Fibroblast of the aortic adventitia (primary cell): ENCODE measurements at regions not wholly inside any gene's neighbourhood (a gene's known extent, or its start where the extent isn't known, plus 50 kb on each side); places are given as distances from the start of the nearest gene placed in this dataset.

Experiments
- DNase-seq: peaks from one replicate; pipeline ENCODE4 v3.0.0-alpha.2; 2010; ENCODE audit warnings: low read depth
- H3K4me3 ChIP-seq: 2 replicates; pipeline ENCODE4 v1.5.1; 2011; ENCODE audit warnings: low read depth, mild to moderate bottlenecking, control low read depth, low read length, moderate library complexity
- CTCF ChIP-seq: IDR thresholded peaks from 2 replicates; pipeline ENCODE4 v1.5.1; 2011; ENCODE audit warnings: mild to moderate bottlenecking, low read length, control low read depth, inconsistent platforms; ENCODE audit not compliant: insufficient read depth

- H3K4me3 ChIP-seq, result no peak overlapping the region
- no peak for TF ChIP-seq CTCF
- DNase-seq, result no peak
These were observed 294.1 kb downstream of the KCNS3 start for GRCh38 chr2:18172607-18173006.

- peak; percentile 88 for DNase-seq
- TF ChIP-seq CTCF, result no peak
- no peak overlapping the region for H3K4me3 ChIP-seq
These were observed 293.0 kb downstream of the KCNS3 start for GRCh38 chr2:18171191-18172139.

GRCh38 chr2:18170642-18171041 is 292.2 kb downstream of the KCNS3 start:
- TF ChIP-seq CTCF, result no peak
- DNase-seq, result no peak
- no peak overlapping the region for H3K4me3 ChIP-seq

GRCh38 chr2:18169893-18170175 is 291.4 kb downstream of the KCNS3 start:
- no peak for DNase-seq
- TF ChIP-seq CTCF, result no peak
- no peak overlapping the region for H3K4me3 ChIP-seq

GRCh38 chr2:18169121-18169892 is 290.8 kb downstream of the KCNS3 start:
- DNase-seq, result no peak
- TF ChIP-seq CTCF, result no peak

GRCh38 chr2:18167871-18168270 is 289.4 kb downstream of the KCNS3 start:
- TF ChIP-seq CTCF, result no peak
- DNase-seq, result no peak

More at GRCh38 chr2:18169121-18169892, 290.8 kb downstream of the KCNS3 start:
- H3K4me3 ChIP-seq, result no peak overlapping the region

More at GRCh38 chr2:18167871-18168270, 289.4 kb downstream of the KCNS3 start:
- H3K4me3 ChIP-seq, result no peak overlapping the region
